ENCODE measurements at regions not wholly inside any gene's neighbourhood (a gene's known extent, or its start where the extent isn't known, plus 50 kb on each side); places are given as distances from the start of the nearest gene placed in this dataset.
A peak's percentile ranks its signal among the peaks of the same experiment; 100 is the strongest.

GRCh38 chr1:39139723-39140360 is 64.7 kb upstream of the MACF1 start:
- TF ChIP-seq Cebpa-rat (IDR thresholded peaks at IDR 0.05) = no peak
- H3K9me3 ChIP-seq (replicated peaks in 1 of 11) = peaks cover 0 to 3% (median 0%) of the 10 kb centered on the region in 11 experiments; a peak in 1 of 22 replicates

GRCh38 chr1:39141925-39142324 is 62.6 kb upstream of the MACF1 start:
- Histone ChIP-seq H3K27ac (no peak overlapping the region), H3K27me3 (no peaks in the 10 kb centered on the region)

More at GRCh38 chr1:39139723-39140360, 64.7 kb upstream of the MACF1 start:
- no peak overlapping the region for H3K4me2 ChIP-seq
- H3K4me1 ChIP-seq = peaks cover 0 to 27% (median 13%) of the 10 kb centered on the region in 10 experiments; a peak in 13 of 20 replicates
- H3K9ac ChIP-seq = no peak overlapping the region
- H3K27ac ChIP-seq = no peak overlapping the region
- H4K20me1 ChIP-seq = peaks cover 12 to 100% (median 50%) of the 10 kb centered on the region in 11 experiments; a peak in 18 of 22 replicates
- peaks cover 0 to 16% (median 0%) of the 10 kb centered on the region in 11 experiments; a peak in 5 of 22 replicates for H3K36me3 ChIP-seq
- no peaks in the 10 kb centered on the region for H3K27me3 ChIP-seq
- H3K4me3 ChIP-seq = no peak overlapping the region

GRCh38 chr1:39142401-39143060 is 62.0 kb upstream of the MACF1 start:
- H3K9ac ChIP-seq = no peak overlapping the region
- peaks cover 3 to 35% (median 14%) of the 10 kb centered on the region in 10 experiments; a peak in 18 of 20 replicates for H3K4me1 ChIP-seq
- H3K36me3 ChIP-seq = peaks cover 0 to 16% (median 4%) of the 10 kb centered on the region in 11 experiments; a peak in 3 of 22 replicates
- TF ChIP-seq Cebpa-rat (IDR thresholded peaks at IDR 0.05) = no peak
- H3K27me3 ChIP-seq = no peaks in the 10 kb centered on the region
- H3K4me3 ChIP-seq = no peak overlapping the region
- peaks cover 0 to 3% (median 0%) of the 10 kb centered on the region in 11 experiments; a peak in 1 of 22 replicates for H3K9me3 ChIP-seq (replicated peaks in 1 of 11)
- H4K20me1 ChIP-seq = peaks cover 12 to 95% (median 42%) of the 10 kb centered on the region in 11 experiments; a peak in 15 of 22 replicates
- H3K27ac ChIP-seq = no peak overlapping the region
- H3K4me2 ChIP-seq = peak overlapping the region in 1 of 11 experiments; percentile 10; a peak in 1 of 22 replicates

More at GRCh38 chr1:39141925-39142324, 62.6 kb upstream of the MACF1 start:
- H3K4me1 ChIP-seq = peaks cover 0 to 29% (median 12%) of the 10 kb centered on the region in 10 experiments; a peak in 15 of 20 replicates
- peaks cover 0 to 16% (median 4%) of the 10 kb centered on the region in 11 experiments; a peak in 3 of 22 replicates for H3K36me3 ChIP-seq
- H3K9ac ChIP-seq = no peak overlapping the region
- no peak overlapping the region for H3K4me2 ChIP-seq
- peaks cover 0 to 3% (median 0%) of the 10 kb centered on the region in 11 experiments; a peak in 1 of 22 replicates for H3K9me3 ChIP-seq (replicated peaks in 1 of 11)
- H4K20me1 ChIP-seq = peaks cover 12 to 97% (median 45%) of the 10 kb centered on the region in 11 experiments; a peak in 15 of 22 replicates
- no peak overlapping the region for H3K4me3 ChIP-seq
- no peak for TF ChIP-seq Cebpa-rat (IDR thresholded peaks at IDR 0.05)

GRCh38 chr1:39144924-39145323 is 59.6 kb upstream of the MACF1 start:
- peaks cover 0 to 16% (median 4%) of the 10 kb centered on the region in 11 experiments; a peak in 3 of 22 replicates for H3K36me3 ChIP-seq
- no peak for TF ChIP-seq Cebpa-rat (IDR thresholded peaks at IDR 0.05)
- H3K27me3 ChIP-seq = no peaks in the 10 kb centered on the region
- no peak overlapping the region for H3K27ac ChIP-seq
- H4K20me1 ChIP-seq = peaks cover 9 to 96% (median 45%) of the 10 kb centered on the region in 11 experiments; a peak in 15 of 22 replicates
- H3K9me3 ChIP-seq (replicated peaks in 1 of 11) = peaks cover 0 to 3% (median 0%) of the 10 kb centered on the region in 11 experiments; a peak in 1 of 22 replicates
- H3K4me3 ChIP-seq = no peak overlapping the region
- peaks cover 10 to 59% (median 31%) of the 10 kb centered on the region in 10 experiments; a peak in 19 of 20 replicates for H3K4me1 ChIP-seq
- H3K4me2 ChIP-seq = no peak overlapping the region
- no peak overlapping the region for H3K9ac ChIP-seq

GRCh38 chr1:39145331-39145965 is 59.0 kb upstream of the MACF1 start:
- H3K4me3 ChIP-seq = no peak overlapping the region
- no peak overlapping the region for H3K9ac ChIP-seq
- no peak for TF ChIP-seq Cebpa-rat (IDR thresholded peaks at IDR 0.05)
- no peaks in the 10 kb centered on the region for H3K27me3 ChIP-seq
- H3K36me3 ChIP-seq = peaks cover 0 to 16% (median 4%) of the 10 kb centered on the region in 11 experiments; a peak in 3 of 22 replicates
- H3K9me3 ChIP-seq (replicated peaks in 1 of 11) = peaks cover 0 to 3% (median 0%) of the 10 kb centered on the region in 11 experiments; a peak in 1 of 22 replicates
- H3K4me1 ChIP-seq = peaks cover 15 to 64% (median 37%) of the 10 kb centered on the region in 10 experiments
- H4K20me1 ChIP-seq = peaks cover 9 to 96% (median 39%) of the 10 kb centered on the region in 11 experiments; a peak in 14 of 22 replicates
- no peak overlapping the region for H3K4me2 ChIP-seq
- no peak overlapping the region for H3K27ac ChIP-seq

GRCh38 chr1:39146681-39147080 is 57.8 kb upstream of the MACF1 start:
- Histone ChIP-seq H3K9ac (no peak overlapping the region), H3K9me3 (replicated peaks in 1 of 11) (peaks cover 0 to 3% (median 0%) of the 10 kb centered on the region in 11 experiments; a peak in 1 of 22 replicates), H3K36me3 (peaks cover 0 to 16% (median 4%) of the 10 kb centered on the region in 11 experiments; a peak in 3 of 22 replicates), H3K4me1 (peaks cover 27 to 76% (median 49%) of the 10 kb centered on the region in 10 experiments), H3K4me3 (no peak overlapping the region), H3K4me2 (peak overlapping the region in 2 of 11 experiments; percentile 61 to 63; a peak in 2 of 22 replicates), H3K27ac (0 out of 22 replicates have a peak overlapping the region, but pooled peaks of 1 of the 11 experiments have one; percentile 49), H3K27me3 (no peaks in the 10 kb centered on the region), H4K20me1 (peaks cover 8 to 96% (median 38%) of the 10 kb centered on the region in 11 experiments; a peak in 14 of 22 replicates)
- TF ChIP-seq Cebpa-rat (IDR thresholded peaks at IDR 0.05) = no peak

GRCh38 chr1:39147099-39148025 is 57.1 kb upstream of the MACF1 start:
- Histone ChIP-seq H3K4me1 (peaks cover 32 to 78% (median 50%) of the 10 kb centered on the region in 10 experiments), H3K27me3 (no peaks in the 10 kb centered on the region), H3K27ac (peak overlapping the region in 5 of 11 experiments; percentile 12 to 49 (median 44); a peak in 9 of 22 replicates), H4K20me1 (peaks cover 2 to 96% (median 32%) of the 10 kb centered on the region in 11 experiments; a peak in 13 of 22 replicates), H3K36me3 (peaks cover 0 to 12% (median 4%) of the 10 kb centered on the region in 11 experiments; a peak in 3 of 22 replicates), H3K4me2 (peak overlapping the region in 9 of 11 experiments; percentile 21 to 78 (median 57); a peak in 18 of 22 replicates), H3K4me3 (no peak overlapping the region), H3K9ac (0 out of 22 replicates have a peak overlapping the region, but pooled peaks of 1 of the 11 experiments have one; percentile 21), H3K9me3 (replicated peaks in 1 of 11) (peaks cover 0 to 3% (median 0%) of the 10 kb centered on the region in 11 experiments; a peak in 1 of 22 replicates)
- no peak for TF ChIP-seq Cebpa-rat (IDR thresholded peaks at IDR 0.05)
